ENCODE measurements at regions not wholly inside any gene's neighbourhood (a gene's known extent, or its start where the extent isn't known, plus 50 kb on each side); places are given as distances from the start of the nearest gene placed in this dataset.

- H3K4me1 ChIP-seq (ENCODE audit: insufficient read depth, low read length), result no peaks in the 10 kb centered on the region
- H3K4me1 Mint-ChIP-seq (ENCODE audit: low read depth), result no peaks in the 10 kb centered on the region
- H3K9me3 Mint-ChIP-seq, result peaks cover 3% of the 10 kb centered on the region
- CTCF ChIA-PET, result no interaction called here
- H3K27ac Mint-ChIP-seq, result no peak overlapping the region
- intact Hi-C loops (cut with DNase I, micrococcal nuclease), result no loop called here
- no peaks in the 10 kb centered on the region for H3K27me3 ChIP-seq (ENCODE audit: control insufficient read depth in 1 of 2, insufficient read depth in 2 of 2, low read length in 2 of 2)
- no peak for TF ChIP-seq CTCF (IDR thresholded peaks at IDR 0.05)
- DNase-seq (no peak), ATAC-seq (ENCODE audit: poor library complexity) (no peak)
- H3K36me3 ChIP-seq (ENCODE audit: insufficient read depth, low read length), result no peaks in the 10 kb centered on the region
- H3K4me3 ChIP-seq (ENCODE audit: low read length), result no peak overlapping the region
- H3K4me3 Mint-ChIP-seq, result no peak overlapping the region
- H3K27me3 Mint-ChIP-seq, result no peaks in the 10 kb centered on the region
- no peak overlapping the region for H3K27ac ChIP-seq (ENCODE audit: low read depth in 1 of 2, low read length in 2 of 2)
- H3K36me3 Mint-ChIP-seq (ENCODE audit: low read depth), result no peaks in the 10 kb centered on the region
- POLR2A ChIA-PET, result no interaction called here
- no peaks in the 10 kb centered on the region for H3K9me3 ChIP-seq (ENCODE audit: control insufficient read depth in 1 of 2, insufficient read depth in 1 of 2, low read length in 2 of 2)
Observed at GRCh38 chr7:145599376-145599775, 517.2 kb upstream of the CNTNAP2 start.

GRCh38 chr7:145584401-145584800, 532.2 kb upstream of the CNTNAP2 start:
- no peaks in the 10 kb centered on the region for H3K4me1 ChIP-seq (ENCODE audit: insufficient read depth, low read length)
- H3K36me3 Mint-ChIP-seq (ENCODE audit: low read depth), result no peaks in the 10 kb centered on the region
- H3K27me3 ChIP-seq (ENCODE audit: control insufficient read depth in 1 of 2, insufficient read depth in 2 of 2, low read length in 2 of 2), result no peaks in the 10 kb centered on the region
- H3K9me3 ChIP-seq (ENCODE audit: control insufficient read depth in 1 of 2, insufficient read depth in 1 of 2, low read length in 2 of 2), result peaks cover 0 to 12% of the 10 kb centered on the region in 2 experiments
- ATAC-seq (ENCODE audit: poor library complexity) (no peak), DNase-seq (no peak)
- intact Hi-C loops (cut with DNase I, micrococcal nuclease), result no loop called here
- H3K4me1 Mint-ChIP-seq (ENCODE audit: low read depth), result no peaks in the 10 kb centered on the region
- ChIA-PET POLR2A (no interaction called here), CTCF (no interaction called here)
- peaks cover 2% of the 10 kb centered on the region for H3K9me3 Mint-ChIP-seq
- TF ChIP-seq CTCF (IDR thresholded peaks at IDR 0.05), result no peak
- no peaks in the 10 kb centered on the region for H3K36me3 ChIP-seq (ENCODE audit: insufficient read depth, low read length)
- no peaks in the 10 kb centered on the region for H3K27me3 Mint-ChIP-seq
- H3K27ac Mint-ChIP-seq, result no peak overlapping the region
- no peak overlapping the region for H3K27ac ChIP-seq (ENCODE audit: low read depth in 1 of 2, low read length in 2 of 2)
- H3K4me3 Mint-ChIP-seq, result no peak overlapping the region
- H3K4me3 ChIP-seq (ENCODE audit: low read length), result no peak overlapping the region

DNA sequence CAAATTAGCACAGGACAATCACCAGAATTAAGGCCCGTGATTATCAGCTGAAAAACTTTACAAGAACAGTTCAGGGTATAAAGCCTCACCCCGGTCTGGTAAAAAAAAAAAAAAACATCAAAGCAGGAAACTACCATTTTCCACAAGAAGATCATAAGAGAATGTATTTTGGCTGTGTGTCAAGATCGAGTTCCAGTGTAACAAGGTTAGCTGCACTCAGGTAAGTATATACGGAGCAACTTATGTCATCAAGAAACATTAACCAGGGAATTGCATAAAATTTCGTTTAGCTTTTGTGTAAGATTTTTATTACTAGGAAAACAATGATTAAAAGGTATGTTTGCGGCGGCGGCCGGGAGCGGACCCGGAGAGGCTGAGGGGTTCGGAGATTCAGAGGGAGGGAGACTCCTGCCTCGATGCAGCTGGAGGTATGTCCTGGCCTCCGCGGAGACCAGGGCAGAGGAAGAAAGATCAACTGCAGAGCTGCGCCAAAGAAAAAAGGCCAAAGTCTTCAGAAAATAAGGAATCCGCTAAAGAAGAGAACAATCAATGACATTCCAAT, 533.8 kb upstream of the CNTNAP2 start:
- no peaks in the 10 kb centered on the region for H3K27me3 ChIP-seq (ENCODE audit: control insufficient read depth in 1 of 2, insufficient read depth in 2 of 2, low read length in 2 of 2)
- H3K9me3 ChIP-seq (ENCODE audit: control insufficient read depth in 1 of 2, insufficient read depth in 1 of 2, low read length in 2 of 2), result peaks cover 0 to 12% of the 10 kb centered on the region in 2 experiments
- DNase-seq (no peak), ATAC-seq (ENCODE audit: poor library complexity) (no peak)
- no peak overlapping the region for H3K4me3 ChIP-seq (ENCODE audit: low read length)
- CTCF ChIA-PET, result no interaction called here
- H3K36me3 ChIP-seq (ENCODE audit: insufficient read depth, low read length), result no peaks in the 10 kb centered on the region
- Mint-ChIP-seq H3K4me3 (no peak overlapping the region), H3K4me1 (ENCODE audit: low read depth) (no peaks in the 10 kb centered on the region), H3K27me3 (no peaks in the 10 kb centered on the region), H3K36me3 (ENCODE audit: low read depth) (no peaks in the 10 kb centered on the region), H3K9me3 (peaks cover 2% of the 10 kb centered on the region), H3K27ac (no peak overlapping the region)
- TF ChIP-seq CTCF (IDR thresholded peaks at IDR 0.05), result no peak
- no peaks in the 10 kb centered on the region for H3K4me1 ChIP-seq (ENCODE audit: insufficient read depth, low read length)
- POLR2A ChIA-PET, result no interaction called here
- no peak overlapping the region for H3K27ac ChIP-seq (ENCODE audit: low read depth in 1 of 2, low read length in 2 of 2)
- intact Hi-C loops (cut with DNase I, micrococcal nuclease), result no loop called here
